GF-D8 (cell line): ENCODE measurements at regions not wholly inside any gene's neighbourhood (a gene's known extent, or its start where the extent isn't known, plus 50 kb on each side); places are given as distances from the start of the nearest gene placed in this dataset.
"Not testable (repeated sequence)": the region's sequence is repeated elsewhere in the genome, so short reads cannot be mapped to it uniquely, and the experiment has no call there.

ENCODE experiments used
- DNase-seq: peaks from one replicate; lab custom pipeline; 2025; lab: John Stamatoyannopoulos, UW

GRCh38 chr15:36177590-36178302, 401.7 kb upstream of the CDIN1 start:
- no peak for DNase-seq

- DNase-seq, result no peak
These were observed 401.2 kb upstream of the CDIN1 start for GRCh38 chr15:36178303-36178633.

DNA sequence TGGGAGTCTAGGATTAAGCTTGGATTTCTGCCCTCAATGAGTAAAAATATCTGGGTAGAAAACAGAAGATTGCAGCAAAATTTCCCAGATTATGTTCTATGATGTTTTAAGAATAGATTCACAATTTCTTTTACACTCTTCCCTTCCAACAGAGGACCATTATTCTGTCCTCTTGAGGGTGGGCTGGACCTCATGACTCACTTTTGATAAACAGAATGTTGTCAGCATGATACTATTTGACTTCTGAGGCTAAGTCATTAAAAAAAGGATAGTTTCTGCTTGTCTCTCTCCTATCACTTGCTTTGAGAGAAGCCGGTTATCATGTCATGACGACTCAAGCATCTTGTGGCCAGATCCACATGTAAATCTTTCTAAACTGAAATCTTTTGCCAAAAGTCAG, 396.2 kb upstream of the CDIN1 start:
- DNase-seq, result no peak

- no peak for DNase-seq
These were observed 394.0 kb upstream of the CDIN1 start for GRCh38 chr15:36185438-36185837.

DNA sequence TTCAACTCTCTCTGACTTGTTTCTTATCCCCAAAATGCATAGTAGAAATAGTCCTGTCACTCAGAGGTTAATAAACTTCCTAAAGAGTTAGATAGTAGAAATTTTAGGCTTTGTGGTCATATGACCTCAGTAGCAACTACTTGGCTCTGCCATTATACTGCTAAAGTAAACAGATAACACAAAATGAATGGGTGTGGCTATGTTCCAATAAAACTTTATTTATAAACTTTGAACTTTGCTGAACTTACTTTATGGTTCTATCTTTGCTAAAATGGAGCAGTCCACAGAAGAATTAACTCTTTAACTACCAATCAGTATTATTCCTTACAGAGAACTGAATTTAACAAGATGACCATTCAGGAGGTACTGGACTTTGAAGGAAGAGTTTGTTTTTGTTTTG, 393.6 kb upstream of the CDIN1 start:
- DNase-seq, result no peak

DNA sequence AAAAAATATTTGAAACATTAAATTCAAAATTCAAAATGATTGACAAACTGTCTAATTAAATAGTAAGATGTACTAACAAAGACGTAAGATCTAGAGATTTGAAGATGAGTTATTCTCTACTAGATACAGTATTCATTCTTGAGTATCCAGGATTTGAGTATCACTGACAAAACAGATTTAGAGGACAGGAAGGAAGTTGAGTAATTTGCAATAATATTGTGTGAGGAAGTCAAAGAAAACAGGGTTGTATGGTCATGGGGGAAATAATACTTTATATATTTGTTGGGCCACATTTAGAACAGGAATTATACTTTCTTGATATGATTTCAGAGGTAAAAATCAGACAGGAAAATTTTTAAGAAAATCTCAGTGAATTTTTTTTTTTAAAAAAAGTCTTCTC, 393.1 kb upstream of the CDIN1 start:
- no peak for DNase-seq

DNA sequence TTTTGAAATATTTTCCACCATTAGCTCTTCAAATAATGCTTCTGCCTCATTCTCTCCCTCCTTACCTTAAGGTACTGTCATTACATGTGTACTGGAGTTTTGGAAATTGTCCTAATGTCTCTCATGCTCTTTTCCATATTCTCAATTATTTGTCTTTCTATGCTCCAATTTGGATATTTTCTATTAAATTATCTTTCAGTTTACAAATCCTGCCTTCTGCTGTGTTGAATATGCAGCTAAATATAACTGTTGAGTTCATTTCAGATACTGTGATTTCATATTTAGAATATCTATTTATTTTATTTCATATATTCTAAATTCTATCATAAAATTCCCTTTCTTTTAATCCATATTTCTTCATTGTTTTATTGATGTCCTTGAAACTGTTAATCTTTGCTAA, 388.0 kb upstream of the CDIN1 start:
- no peak for DNase-seq

DNA sequence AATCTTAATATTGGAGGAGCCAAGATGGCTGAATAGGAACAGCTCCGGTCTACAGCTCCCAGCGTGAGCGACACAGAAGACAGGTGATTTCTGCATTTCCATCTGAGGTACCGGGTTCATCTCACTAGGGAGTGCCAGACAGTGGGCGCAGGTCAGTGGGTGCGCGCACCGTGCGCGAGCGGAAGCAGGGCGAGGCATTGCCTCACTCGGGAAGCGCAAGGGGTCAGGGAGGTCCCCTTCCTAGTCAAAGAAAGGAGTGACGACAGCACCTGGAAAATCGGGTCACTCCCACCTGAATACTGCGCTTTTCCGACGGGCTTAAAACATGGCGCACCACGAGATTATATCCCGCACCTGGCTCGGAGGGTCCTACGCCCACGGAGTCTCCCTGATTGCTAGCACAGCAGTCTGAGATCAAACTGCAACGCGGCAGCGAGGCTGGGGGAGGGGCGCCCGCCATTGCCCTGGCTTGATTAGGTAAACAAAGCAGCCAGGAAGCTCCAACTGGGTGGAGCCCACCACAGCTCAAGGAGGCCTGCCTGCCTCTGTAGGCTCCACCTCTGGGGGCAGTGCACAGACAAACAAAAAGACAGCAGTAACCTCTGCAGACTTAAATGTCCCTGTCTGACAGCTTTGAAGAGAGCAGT, 383.9 kb upstream of the CDIN1 start:
- not testable (repeated sequence) for DNase-seq

GRCh38 chr15:36208868-36209582, 370.4 kb upstream of the CDIN1 start:
- no peak for DNase-seq

GRCh38 chr15:36210426-36210825, 369.0 kb upstream of the CDIN1 start:
- no peak for DNase-seq

GRCh38 chr15:36218322-36218721, 361.1 kb upstream of the CDIN1 start:
- no peak for DNase-seq

GRCh38 chr15:36218991-36219390, 360.4 kb upstream of the CDIN1 start:
- DNase-seq, result no peak

- no peak for DNase-seq
These were observed 357.4 kb upstream of the CDIN1 start for GRCh38 chr15:36221992-36222391.

DNA sequence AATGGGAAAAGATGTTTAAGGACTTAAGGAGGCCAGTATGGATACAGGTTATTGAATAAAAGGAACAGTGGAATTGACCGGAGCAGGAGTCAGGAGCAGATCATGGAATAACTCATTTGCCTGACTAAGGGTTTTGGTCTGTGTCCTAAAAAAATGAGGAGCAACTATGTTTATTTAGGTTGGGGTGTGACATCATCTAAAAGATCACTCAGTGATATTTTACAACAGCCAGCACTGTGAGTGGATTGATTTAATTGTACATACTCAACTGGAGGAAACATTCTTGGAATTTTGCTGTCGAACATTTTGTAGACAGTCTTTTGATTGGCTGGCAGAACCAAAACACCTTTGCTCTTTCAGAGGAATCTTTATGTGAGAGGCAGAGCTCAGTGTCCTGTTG, 348.6 kb upstream of the CDIN1 start:
- no peak for DNase-seq

DNA sequence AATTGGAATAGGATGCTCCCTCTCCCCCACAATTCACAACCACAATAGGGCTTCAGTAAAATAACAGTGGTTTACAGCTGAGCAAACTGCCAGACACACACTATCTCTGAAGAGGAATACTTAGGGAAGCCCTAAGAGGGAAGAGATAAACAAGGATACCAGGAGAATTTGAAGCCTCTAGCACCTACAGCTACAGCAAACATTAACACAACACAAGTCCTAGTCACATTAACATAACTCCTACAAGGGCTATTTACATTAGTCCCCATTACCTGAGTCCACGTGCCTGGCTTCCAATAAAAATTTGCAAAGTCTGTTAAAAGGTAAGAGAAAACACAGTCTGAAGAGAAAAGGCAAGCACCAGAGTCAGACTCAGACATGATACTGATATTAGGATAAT, 346.9 kb upstream of the CDIN1 start:
- no peak for DNase-seq

DNA sequence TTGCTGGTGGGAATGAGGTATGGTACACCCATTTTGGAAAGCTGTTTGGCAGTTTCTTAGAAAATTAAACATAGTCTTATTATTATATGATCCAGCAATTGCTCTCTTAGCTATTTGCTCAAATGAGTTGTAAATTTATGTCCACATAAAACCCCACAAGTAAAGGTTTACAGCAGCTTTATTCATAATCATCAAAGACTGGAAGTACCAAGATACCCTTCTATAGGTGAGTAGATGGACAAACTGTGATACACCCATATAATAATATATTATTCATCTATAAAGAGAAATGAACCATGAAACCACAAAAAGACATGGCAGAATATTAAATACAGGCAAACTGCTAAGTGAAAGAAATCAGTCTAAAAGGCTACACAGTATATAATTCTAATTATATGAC, 344.7 kb upstream of the CDIN1 start:
- DNase-seq, result no peak

GRCh38 chr15:36235173-36235572, 344.3 kb upstream of the CDIN1 start:
- DNase-seq, result no peak

- DNase-seq, result no peak
These were observed 339.9 kb upstream of the CDIN1 start for GRCh38 chr15:36239509-36239908.

DNA sequence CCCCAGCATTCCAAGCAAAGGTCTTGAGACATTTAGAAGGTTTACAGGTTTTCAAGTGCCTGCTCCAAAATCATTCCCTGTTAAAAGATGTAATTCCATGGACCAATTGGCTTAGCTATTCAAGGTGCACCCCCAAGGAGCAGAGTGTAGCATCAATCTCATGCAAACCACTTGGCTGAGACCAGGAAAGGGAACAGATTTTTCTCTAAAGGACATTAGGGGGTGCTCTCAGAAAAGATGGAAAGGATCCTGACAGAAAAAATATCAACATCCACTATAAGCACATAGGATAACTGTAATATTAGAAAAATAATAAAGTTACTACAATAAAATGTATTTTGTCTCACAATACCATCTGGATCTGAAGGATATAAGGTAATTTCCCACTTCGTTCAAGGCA, 328.0 kb upstream of the CDIN1 start:
- no peak for DNase-seq

DNA sequence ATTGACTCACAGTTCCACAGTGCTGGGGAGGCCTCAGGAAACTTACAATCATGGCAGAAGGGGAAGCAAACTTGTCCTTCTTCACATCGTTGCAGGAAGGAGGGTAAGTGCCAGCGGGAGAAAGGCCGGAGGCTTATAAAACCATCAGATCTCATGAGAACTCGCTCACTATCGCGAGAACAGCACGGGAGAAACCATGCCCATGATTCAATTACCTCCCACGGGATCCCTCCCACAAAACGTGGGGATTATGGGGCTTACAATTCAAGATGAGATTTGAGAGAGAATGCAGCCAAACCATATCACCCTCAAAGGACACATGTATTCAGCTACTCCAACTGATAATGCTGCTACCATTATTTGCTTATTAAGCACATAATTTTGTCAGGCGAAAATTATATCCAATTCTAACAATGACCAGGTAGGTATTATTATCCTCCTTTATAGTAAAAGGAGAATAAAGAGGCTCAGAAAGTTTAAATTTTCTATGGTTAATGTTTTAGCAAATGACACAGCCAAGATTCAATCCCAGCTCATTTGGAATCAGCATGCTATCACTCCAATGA, 327.2 kb upstream of the CDIN1 start:
- DNase-seq, result no peak

DNA sequence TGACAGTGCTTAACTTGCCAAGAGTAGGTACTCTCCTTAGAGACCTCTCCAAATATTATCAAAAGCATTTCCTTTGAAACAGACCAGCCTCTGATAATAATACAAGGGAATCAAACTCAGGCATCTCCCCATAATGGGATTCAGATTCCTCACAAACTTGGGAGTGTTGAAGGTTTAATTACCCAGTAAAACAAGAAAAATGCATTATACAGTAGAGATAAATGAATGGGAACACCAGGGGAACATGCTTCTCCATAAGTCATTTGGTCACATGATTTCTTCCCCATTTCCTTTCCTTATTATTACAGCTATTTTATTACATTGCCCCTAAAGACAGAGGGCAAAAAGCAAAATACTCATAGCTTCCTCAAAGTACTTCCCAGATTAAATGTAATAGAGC, 325.0 kb upstream of the CDIN1 start:
- no peak for DNase-seq

- no peak for DNase-seq
These were observed 323.0 kb upstream of the CDIN1 start for GRCh38 chr15:36256404-36256807.

DNA sequence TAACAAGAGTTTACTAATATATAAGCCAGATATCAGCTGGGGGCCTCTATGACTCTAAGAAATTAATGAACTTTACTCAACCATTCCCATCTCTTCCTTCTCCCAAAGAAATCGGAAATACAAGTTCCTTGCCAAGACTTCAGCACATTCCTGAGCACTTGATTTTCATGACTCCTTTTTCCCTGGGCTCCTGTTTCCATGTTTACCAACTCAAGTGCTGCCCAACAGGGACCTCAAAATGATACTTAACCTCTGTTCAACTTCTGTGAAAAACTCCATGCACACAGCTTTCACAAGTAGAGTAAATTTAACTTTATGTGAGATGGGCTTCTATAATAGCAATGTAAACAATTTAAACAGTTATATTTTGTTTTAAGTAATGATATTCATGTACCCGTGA, 315.8 kb upstream of the CDIN1 start:
- no peak for DNase-seq
